Hepatic stellate cell (primary cell): ENCODE measurements at regions not wholly inside any gene's neighbourhood (a gene's known extent, or its start where the extent isn't known, plus 50 kb on each side); places are given as distances from the start of the nearest gene placed in this dataset.
"Not testable (repeated sequence)": the region's sequence is repeated elsewhere in the genome, so short reads cannot be mapped to it uniquely, and the experiment has no call there.

Experiments used
- DNase-seq: peaks from one replicate; pipeline ENCODE4 v3.0.0; 2011; ENCODE audit warnings: low spot score

DNA sequence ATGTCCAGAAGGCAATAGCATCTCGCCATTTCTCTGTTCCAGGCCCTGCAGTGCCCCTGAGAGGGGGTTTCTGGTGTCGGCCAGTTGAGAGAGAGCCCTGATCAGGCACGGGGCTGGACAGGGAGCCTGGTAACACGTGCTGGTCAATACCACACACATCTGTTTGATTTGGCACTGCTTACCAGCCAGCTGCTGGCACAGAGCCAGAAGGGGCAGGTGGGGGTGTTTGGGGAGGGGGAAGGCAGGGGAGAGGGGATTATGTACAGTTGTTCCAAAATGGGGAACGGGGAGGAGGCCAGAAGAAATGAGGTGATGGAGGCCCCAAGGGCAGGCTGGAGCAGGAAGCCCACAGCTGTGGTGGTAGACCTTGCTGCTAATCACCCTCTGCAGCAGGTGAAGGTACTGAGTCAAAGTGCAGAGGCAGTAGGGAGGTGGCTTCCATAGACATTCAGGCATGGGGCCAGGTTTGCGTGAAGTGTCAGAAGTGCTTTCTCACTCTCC lies 153.5 kb upstream of the LPP start:
- no peak for DNase-seq

DNA sequence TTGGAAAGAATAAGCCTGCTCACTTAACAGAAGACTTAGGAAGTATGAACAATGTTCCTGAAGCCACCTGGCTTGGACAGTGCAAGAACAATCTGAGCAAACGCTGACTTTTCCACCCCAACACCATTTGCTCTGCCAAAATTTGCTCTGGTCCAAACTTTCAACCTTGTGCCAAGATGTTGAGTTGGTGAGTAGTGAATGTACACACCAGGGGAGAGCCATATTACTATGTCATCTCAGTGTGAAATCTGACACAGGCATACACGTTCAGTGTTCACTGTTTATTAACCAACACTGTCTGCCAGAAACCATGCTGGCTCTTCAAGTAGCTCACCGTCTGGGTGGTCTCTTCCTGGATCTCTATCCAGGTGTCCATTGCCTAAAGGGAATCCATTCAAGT lies 152.9 kb upstream of the LPP start:
- no peak for DNase-seq

DNA sequence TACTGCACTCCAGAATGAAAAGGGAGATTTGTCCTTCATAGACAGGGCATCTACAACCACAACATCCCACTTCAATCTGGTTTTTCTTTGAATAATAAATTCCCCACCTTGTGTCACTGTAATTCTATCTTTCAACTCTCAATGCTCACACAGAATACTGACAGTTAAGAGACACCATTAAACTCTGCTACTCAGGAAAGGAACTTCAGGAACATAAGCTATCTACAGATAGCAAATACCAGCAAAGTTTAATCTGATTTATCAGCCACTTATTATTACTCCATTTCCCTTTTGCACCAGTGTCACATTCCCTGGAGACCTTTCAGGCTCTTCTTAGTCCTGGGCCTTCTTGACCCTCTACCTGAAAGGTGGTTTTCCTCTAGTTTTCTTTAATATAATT lies 152.0 kb upstream of the LPP start:
- no peak for DNase-seq

DNA sequence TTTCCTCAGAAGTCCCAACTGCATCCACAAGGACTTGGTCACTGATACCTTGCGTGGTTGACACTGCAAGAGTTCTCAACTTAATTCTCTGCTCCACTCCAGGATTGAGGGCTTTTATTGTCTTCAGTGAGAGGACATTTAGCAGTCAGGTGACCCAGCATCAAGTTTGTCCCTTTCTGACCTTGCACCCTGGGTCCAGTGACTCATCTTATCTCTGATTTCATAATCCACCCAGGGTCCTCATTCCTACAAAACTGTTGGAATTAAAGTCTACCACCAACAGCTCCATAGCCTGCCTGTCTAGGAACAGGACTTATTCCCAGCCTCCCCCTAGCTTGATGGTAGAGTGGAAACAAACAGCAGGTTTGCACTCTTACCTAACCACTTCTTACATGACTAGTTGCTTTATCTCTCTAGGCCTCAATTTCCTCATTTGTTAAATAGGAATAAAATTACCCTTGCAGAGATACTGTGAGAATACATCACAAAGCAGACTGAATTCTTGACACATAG lies 151.3 kb upstream of the LPP start:
- DNase-seq: no peak

DNA sequence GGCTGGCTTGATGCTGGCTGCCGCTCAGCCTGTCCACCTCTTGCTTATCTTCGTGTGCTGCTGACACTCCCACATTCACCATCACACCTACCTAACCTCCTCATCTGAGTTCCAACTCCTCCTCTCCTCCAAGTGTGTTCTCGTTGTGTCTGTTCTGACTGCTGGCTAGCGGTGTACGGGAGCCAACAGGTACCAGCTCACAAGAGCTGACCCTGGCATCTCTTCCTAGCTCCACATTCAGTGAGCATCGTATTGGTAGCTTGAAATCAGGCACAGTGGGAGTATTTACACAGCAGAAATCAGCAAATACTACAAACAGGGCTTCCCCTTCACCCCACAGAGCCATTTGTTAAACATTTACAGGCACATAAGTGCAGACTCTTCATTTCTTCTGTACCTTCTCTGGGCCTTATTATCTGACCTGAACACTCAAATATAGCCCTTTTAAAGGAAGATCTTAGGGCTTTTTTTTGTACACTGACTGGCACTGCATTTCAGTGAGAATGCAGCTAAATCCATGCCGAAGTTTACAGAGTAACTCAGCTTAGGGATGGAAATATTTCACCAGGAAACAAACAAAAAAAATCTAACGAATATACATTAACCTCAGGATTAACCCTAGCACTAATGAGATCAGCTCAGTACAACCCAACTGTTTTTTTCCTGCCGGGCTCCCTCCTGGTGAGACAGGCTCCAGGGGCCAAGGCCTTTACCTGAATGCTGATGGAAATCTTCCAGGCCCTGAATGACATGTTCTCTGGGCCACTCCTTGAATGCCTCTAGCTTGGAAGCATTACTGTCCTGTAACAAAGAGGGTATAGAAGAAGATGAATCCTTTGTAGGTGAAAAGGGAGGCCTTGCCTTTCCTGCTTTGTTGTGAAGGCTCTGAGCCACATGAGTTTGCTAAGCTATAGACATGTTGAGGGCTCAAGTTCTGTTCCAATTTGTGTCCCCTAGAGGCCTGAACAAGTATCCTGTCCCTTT lies 150.5 kb upstream of the LPP start:
- DNase-seq: no peak

DNA sequence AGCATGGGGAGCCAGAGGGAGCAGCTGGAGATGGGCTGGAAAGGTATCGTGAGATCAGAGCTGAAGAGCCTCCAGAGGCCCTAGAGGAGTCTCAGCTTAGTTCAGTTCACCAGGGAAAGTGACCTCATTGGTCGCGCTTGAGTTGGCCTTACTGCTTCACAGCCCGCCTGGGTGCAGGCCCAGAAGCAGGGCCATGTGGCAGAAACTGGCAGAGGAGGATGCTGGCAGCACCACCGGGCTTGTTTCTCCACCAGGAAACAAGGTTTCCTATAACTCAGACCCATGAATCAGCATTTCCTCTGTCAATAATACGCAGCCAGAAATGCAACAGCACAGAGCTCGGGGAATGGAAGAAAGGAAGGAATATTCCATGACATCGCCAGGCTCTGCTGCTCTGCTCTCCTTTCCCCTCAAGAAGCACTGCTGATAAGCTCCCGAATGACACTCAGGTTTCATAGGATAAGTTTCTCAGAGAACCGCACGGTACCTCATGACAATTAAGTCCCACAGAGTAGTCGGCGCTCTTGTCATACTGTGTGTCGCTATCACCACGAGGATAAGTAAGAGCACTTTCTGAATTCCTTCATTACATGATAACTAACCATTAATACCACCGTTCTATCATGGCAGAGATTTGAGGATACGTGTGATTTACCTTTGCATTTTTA lies 147.1 kb upstream of the LPP start:
- DNase-seq: no peak

DNA sequence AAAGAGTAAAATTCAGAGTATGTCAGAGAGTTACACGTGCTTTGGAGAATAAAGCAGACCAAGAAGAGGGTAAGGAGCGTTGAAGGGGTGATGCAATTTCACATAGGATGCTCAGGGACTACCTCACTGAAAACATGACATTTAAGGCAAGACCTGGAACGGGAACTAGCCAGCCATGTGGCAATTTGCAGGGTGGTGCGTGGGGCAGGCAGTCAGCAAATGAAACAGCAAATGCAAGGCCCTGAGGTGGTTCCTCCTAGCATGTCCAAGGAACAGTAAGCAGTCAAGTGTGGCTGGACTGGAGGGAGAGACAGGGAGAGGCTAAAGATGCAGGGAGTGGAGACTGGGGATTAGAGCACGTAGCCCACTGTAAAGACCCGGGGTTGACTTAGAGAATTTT lies 146.1 kb upstream of the LPP start:
- no peak for DNase-seq

DNA sequence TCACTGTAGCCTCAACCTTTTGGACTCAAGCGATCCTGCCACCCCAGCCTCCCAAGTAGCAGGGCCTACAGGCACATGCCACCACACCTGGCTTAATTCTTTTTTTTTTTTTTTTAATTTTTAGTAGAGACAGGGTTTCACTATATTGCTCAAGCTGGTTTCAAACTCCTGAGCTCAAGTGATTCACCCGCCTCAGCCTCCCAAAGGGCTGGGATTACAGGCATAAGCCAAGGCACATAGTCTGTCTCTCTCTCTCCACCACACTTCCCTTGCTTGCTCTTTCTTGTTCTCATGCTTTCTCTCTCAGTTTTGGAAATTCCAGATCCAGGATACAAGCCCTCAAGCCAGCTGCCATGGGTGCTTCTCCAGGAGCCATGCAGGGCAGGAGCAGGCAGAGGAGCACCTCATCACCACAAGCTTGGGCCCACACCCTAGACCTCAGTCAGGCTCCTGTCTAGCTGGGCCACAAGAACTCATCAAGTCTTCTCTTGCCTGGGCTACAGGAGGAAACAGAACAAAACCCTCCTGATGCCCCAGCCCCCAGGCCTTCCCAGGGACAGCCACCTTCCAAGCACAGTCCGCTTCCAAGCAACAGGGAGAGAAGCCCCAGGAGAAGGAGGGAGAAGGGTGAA lies 145.3 kb upstream of the LPP start:
- no peak for DNase-seq

DNA sequence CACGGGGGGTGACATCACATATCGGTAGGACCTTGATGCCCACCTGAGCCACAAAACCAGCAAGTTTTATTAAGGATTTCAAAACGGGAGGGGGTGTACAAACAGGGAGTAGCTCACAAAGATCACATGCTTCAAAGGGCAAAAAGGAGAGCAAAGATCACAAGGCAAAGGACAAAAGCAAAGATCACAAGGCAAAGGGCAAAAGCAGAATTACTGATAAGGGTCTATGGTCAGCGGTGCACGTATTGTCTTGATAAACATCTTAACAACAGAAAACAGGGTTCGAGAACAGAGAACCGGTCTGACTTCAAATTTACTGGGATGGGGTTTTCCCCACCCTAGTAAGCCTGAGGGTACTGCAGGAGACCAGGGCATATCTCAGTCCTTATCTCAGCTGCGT lies 143.5 kb upstream of the LPP start:
- no peak for DNase-seq

DNA sequence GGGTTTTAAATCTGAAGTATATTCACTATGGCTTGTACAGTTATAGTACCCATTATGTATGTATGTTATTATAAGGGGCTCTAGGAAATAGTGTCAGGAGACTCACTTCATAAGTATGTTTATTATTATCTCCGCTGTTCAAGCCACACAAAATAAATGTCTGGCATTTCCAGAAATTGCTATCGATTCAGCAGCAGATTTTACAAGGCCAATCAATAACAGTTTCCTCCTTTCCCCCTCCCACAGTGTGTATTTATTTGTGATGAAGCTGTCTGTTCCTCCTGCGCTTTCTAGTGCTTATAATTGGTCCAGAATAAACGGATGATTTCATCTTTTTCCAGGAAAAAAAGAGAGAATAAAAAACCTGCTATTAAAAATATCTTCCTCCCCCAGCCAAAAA lies 134.2 kb upstream of the LPP start:
- DNase-seq: no peak

DNA sequence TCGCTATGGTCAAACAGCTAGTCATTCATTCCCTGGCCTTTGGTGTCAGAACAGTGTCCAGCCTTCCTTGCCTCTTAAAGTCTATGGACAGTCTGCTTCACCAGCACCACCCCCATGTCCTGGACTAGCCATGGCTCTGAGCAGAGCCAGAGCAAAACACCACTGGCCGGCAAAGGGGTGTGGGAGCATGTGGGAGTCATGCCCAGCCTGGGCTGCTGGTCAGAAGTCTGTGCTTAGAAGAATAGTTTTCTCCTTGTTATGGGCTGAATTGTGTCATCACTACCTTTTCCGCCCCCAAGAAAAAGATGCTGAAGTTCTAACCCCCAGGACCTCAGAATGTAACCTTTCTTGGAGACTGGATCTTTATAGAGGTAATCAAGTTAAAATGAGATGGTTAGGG lies 132.9 kb upstream of the LPP start:
- DNase-seq: no peak

DNA sequence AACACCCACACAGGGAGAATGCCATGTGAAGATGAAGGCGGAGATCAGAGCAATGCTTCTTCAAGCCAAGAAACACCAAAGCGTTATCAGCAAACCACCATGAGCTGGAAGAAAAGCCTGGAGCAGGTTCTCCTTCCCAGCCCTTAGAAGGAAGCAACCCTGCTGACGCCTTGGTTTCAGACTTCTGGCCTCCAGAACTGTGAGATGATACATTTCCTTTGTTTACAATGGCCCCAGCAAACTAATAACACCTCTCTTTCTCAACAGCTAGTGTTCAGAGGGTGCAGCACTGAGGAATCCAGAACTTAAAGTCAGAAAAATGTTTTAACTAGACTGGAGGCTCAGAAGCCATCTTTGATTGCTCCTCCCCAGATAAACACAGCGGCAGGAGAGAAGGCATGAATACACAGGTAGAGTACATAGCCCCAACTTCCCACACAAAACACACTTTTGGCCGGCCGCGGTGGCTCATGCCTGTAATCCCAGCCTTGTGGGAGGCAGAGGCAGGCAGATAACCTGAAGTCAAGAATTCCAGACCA lies 132.4 kb upstream of the LPP start:
- no peak for DNase-seq

DNA sequence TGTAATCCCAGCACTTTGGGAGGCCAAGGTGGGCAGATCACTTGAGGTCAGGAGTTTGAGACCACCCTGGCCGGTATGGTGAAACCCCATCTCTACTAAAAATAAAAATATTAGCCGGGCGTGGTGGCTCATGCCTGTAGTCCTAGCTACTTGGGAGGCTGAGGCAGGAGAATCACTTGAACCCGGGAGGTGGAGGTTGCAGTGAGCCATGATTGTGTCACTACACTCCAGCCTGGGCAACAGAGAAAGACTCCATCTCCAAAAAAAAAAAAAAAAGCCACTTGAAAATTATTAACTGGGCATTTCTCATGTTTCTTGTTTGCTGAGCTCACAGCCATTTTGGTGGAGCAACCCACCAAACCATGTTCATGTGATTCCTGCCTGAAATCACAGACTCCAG lies 131.1 kb upstream of the LPP start:
- not testable (repeated sequence) for DNase-seq

DNA sequence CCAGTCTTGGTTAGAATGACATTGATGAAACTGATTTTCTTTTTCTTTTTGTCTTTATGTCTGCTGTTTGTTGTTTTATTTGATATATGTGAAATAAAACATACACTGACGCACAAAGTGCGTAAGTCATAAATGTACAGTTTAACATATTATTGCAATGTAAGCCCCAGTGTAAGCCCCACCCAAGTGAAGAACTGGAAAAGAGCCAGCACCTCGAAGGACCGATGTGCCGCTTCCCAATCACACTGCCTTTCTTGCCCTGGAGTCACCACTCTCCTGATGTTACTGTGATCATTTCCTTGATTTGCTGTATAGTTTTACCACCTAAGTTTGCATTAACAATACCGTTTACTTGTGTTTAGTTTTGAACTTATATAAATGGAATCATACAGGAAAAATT lies 128.4 kb upstream of the LPP start:
- no peak for DNase-seq

DNA sequence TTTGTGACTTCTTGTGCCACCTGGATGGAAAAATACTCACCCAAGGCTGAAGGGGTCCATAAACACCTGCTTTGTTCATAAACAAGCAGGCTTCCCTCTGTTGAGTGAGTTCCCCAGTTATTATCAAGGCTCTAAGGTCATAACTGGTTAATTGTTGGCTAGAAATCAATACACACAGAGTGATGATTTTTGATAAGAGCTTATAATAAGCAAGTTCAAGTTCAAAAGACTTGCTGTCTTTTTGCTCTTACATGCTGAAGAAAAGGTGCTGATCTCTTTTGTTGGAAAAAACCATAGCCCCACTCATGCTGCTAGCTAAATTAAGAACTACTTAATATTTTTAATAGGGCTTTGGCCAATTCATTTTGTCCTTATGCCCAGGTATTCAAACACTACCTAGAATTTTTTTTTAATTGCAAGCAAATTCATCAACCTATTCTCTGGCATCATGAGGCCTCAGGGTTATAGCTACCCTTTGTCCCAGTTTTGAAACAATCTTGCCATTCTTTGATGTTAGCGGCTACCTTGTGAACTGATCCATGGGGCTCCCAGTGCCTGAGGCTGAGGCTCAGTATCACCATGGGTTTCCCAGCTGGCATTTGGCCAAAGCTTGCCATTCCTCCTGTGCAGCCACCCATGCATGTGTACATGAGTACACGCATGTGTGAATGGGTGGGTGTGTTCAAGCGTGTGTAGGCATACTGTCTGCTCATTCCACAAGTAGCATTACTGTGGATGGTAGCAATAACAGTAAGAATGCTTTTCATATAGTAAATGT lies 127.6 kb upstream of the LPP start:
- no peak for DNase-seq

DNA sequence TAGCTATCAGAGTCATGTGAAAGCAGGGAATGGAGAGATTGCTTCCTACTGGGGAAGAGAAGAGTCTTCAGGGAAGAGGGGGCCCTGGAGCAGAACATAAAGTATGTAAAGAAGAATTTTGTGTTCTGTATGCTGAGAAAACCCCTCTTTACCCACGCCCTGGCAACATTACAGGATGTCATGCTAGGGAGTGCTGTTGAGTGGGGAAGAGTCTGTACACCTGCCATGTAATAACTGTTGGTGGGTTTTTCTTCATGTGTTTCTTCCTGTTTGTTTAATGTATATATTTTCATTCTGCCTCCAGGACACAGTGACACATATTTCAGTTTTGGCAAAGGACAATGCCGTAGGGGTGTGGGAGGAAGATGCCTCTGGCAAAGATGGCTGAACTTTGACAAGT lies 122.8 kb upstream of the LPP start:
- no peak for DNase-seq

DNA sequence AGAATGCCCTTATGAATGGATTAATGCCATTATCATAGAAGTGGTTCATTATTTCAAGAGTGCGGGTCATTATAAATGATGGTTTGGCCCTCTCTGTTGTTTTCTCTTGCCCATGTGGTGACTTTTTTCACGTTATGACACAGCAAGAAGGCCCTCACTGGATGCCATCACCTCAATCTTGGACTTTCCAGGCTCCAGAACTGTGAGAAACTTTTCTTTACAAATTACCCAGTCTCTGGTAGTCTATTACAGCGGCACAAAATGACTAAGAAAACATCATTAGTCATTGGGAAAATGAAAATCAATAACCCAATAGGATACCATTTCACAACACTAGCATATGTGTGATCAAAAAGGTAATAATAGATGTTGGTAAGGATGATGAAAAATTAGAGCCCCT lies 119.0 kb upstream of the LPP start:
- DNase-seq: no peak

DNA sequence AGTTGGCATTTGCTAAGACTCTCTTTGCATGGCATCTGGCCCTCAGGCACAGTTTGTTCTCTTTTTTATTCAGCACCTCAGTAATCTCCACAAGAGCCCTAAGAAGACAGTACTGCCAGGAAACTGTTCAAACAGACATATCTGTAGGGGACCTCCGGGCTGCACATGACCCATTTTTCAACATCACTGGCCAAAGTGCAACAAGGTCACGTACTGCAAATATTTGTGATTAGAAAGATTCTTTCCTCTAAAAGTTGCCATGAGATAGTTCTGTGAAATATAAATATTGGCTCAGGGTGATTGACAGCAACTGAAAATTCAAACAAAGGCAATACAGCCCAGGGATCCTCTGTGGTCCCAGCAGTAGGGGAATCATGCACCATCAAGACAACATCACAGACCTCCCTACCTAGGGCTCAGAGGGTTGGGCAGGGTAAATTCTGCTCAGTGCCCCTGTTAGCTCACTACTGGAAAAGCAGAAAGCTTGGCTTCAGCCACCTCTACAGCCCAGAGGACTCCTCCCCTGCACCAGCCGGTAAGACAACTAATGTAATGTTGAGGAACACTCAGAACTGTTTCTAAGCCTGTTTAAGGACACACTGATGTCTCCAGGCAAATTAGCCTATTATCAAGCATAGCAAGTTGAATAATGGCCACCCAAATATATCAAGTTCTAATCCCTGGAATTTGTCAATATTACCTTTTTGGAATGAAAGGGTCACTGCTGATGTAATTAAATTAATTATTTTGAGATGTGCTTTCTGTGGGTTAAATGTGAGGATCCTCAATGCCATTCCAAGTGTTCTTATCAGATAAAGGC lies 117.4 kb upstream of the LPP start:
- no peak for DNase-seq

DNA sequence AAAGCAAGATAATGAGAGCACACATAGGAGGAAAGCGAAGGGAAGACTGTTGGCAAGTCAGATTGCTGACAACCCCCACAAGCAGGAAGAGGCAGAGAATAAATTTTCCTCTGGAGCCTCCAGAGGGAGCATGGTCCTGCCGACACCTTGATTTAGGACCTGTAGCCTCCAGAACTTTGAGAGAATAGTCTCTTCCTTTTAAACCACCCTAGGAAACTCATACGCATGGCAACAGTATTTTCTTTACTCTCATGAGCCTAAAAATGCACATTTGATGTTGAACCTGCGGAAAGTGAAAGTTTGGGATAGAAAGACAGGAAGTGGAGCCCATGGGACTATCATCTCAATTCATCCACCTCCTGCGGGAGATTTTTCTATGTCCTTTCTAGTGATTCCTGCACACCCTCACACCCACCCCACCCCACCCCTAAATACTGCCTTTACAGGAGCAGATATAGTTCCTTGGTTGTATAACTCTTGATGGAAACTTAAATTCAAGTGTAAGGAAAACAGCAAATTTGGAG lies 116.7 kb upstream of the LPP start:
- DNase-seq: no peak

DNA sequence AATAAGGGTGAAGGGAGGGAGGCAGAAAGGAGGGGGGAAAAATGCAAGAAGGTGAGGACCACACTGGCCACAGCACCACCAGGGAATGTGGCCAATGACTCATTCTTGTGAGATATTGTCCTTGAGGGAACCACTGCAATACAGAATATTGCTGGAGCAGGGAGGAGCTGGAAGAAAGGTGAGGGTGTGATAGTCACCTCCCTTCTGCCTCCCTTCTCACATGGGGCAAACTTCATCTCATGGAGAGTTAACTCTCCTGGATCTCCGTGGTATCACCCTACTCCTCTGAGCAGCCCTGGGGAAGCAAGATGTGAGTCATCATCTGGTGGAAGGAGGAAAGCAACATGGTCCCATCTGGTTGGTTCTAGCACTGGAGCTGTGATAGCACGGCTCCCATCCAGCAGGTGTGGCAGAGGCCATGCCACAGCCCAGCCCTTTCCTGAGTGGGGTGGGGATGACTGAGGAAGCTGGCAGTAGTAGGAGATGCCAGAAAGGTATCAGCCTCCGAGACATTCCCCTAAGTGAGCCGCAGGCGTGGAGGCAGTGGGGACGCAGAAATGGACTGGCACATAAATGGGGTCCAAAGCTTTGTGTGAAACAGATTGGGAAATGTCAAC lies 115.9 kb upstream of the LPP start:
- DNase-seq: no peak
